Prostate gland (tissue), 2 donors: ENCODE measurements at regions not wholly inside any gene's neighbourhood (a gene's known extent, or its start where the extent isn't known, plus 50 kb on each side); places are given as distances from the start of the nearest gene placed in this dataset.

Source experiments
- DNase-seq: peaks from one replicate; pipeline ENCODE4 v3.0.0-alpha.2; 2019; ENCODE audit warnings: low spot score
- H3K27ac ChIP-seq, 2 donors: fragments of 200-600 bp; sonication (generic); 2 replicates each; pipeline ENCODE4 v1.5.1; 2017 to 2019
- H3K27me3 ChIP-seq: fragments of 200-600 bp; sonication (generic); replicated peaks from 2 replicates; pipeline ENCODE4 v1.5.1; 2019; ENCODE audit not compliant: insufficient read depth
- H3K36me3 ChIP-seq, 2 donors: fragments of 200-600 bp; sonication (generic); 1 replicate in 1 of 2; 2 replicates in 1 of 2; pipeline versions ENCODE4 v1.5.1 to v1.8.1; 2017 to 2019
- H3K4me1 ChIP-seq: fragments of 200-600 bp; sonication (generic); replicated peaks from 2 replicates; pipeline ENCODE4 v1.5.1; 2019
- H3K4me3 ChIP-seq, 2 donors: fragments of 200-600 bp; sonication (generic); 2 replicates each; pipeline ENCODE4 v1.5.1; 2017 to 2019
- H3K9me3 ChIP-seq: fragments of 200-600 bp; sonication (generic); 2 replicates; pipeline ENCODE4 v1.5.1; 2017
- POLR2A ChIP-seq: fragments of 450-650 bp; IDR thresholded peaks from one replicate; pipeline ENCODE4 v1.6.1; 2016; ENCODE audit warnings: antibody characterized with exemption, mild to moderate bottlenecking
- POLR2AphosphoS5 ChIP-seq: sonication (generic); formaldehyde crosslinking; IDR thresholded peaks from one replicate; pipeline ENCODE4 v1.6.1; 2017; ENCODE audit warnings: antibody characterized with exemption
- WGBS: methylation state at CpG from one replicate; pipeline ENCODE4 v1.1.5; 2018; 5-methylcytosine and 5-hydroxymethylcytosine counted together
- intact Hi-C: fragments of 100-400 bp; cut with DNase I; formaldehyde crosslinking; loops from one replicate; pipeline ENCODE4 v1.14.2; 2022
- TF ChIP-seq, protein P1 (sequence below), 4 experiments: fragments of 200-600 bp in 2 of 4; fragments of 450-650 bp in 2 of 4; sonication (generic) in 2 of 4; IDR thresholded peaks; 1 replicate in 3 of 4; 2 replicates in 1 of 4; pipeline ENCODE4 v1.5.1; 2016 to 2019; ENCODE audit warnings: antibody characterized with exemption in 4 of 4, mild to moderate bottlenecking in 2 of 4, moderate library complexity in 2 of 4

DNA sequence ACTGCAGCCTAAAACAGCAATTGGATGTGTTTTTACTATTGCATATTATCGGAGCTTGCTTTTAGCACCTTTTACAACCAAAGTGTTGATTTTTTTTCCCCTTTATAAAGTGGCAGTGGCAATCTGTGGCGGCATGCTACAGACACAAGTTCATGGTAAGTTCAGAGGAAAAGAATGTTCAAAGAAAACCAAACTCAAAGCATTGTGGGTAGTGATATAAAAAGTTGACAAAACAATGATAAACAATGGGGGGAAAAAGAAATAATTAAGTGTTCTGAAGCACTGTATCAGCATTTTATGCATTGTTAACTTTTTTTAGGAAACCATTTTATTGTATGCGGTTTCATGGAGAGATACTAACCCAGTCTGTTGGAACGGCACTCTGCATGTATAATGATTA, 492.0 kb upstream of the SOX5 start:
- Histone ChIP-seq H3K9me3 (no peaks in the 10 kb centered on the region), H3K27ac (no peak overlapping the region), H3K36me3 (no peaks in the 10 kb centered on the region), H3K4me3 (no peak overlapping the region), H3K4me1 (no peaks in the 10 kb centered on the region), H3K27me3 (no peaks in the 10 kb centered on the region)
- 48% methylated on average over 4 of the region's 4 CpGs for WGBS
- TF ChIP-seq POLR2A (no peak), POLR2AphosphoS5 (no peak)
- TF ChIP-seq, protein P1, sequence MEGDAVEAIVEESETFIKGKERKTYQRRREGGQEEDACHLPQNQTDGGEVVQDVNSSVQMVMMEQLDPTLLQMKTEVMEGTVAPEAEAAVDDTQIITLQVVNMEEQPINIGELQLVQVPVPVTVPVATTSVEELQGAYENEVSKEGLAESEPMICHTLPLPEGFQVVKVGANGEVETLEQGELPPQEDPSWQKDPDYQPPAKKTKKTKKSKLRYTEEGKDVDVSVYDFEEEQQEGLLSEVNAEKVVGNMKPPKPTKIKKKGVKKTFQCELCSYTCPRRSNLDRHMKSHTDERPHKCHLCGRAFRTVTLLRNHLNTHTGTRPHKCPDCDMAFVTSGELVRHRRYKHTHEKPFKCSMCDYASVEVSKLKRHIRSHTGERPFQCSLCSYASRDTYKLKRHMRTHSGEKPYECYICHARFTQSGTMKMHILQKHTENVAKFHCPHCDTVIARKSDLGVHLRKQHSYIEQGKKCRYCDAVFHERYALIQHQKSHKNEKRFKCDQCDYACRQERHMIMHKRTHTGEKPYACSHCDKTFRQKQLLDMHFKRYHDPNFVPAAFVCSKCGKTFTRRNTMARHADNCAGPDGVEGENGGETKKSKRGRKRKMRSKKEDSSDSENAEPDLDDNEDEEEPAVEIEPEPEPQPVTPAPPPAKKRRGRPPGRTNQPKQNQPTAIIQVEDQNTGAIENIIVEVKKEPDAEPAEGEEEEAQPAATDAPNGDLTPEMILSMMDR (IDR thresholded peaks at IDR 0.05): no peak
- no peak for DNase-seq
- intact Hi-C loops: no loop called here

DNA sequence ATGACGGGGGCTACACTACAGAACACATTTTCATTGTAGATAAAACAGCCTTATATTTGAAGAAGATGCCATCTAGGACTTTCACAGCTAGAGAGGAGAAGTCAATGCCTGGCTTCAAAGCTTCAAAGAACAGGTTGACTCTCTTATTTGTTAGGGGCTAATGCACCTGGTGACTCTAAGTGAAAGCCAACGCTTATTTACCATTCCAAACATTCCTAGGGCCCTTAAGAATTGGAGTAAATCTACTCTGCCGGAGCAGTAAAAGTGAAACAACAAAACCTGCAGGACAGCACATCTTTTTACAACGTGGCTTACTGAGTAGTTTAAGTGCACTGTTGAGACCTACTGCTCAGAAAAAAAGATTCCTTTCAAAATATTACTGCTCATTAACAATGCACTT, 487.2 kb upstream of the SOX5 start:
- no peak for DNase-seq
- no peaks in the 10 kb centered on the region for H3K36me3 ChIP-seq
- no peak overlapping the region for H3K27ac ChIP-seq
- H3K27me3 ChIP-seq: no peaks in the 10 kb centered on the region
- H3K9me3 ChIP-seq: no peaks in the 10 kb centered on the region
- WGBS: 63% methylated on average over 4 of the region's 4 CpGs
- no peaks in the 10 kb centered on the region for H3K4me1 ChIP-seq
- intact Hi-C loops: no loop called here
- no peak for TF ChIP-seq POLR2A
- TF ChIP-seq, protein P1 (IDR thresholded peaks at IDR 0.05): no peak
- no peak for TF ChIP-seq POLR2AphosphoS5
- H3K4me3 ChIP-seq: no peak overlapping the region

DNA sequence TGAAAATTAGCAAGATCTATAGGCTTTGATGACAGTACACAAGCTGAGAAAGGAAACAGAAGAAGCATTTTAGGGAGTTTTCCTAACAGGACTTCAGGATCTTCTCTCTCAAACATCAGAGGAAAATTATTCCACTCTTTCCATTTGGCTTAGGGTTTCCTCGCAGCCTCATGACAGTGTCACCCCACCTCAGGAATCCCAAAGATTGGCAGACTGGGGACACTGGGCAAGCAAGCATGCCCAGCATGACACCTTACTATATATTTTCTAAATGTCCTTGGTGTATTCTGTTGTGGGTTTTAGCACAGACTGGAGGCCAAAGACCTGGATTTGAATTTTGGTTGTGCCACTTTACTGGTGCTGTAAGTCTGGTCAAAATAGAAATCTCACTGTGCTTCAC, 482.4 kb upstream of the SOX5 start:
- no peak overlapping the region for H3K27ac ChIP-seq
- H3K36me3 ChIP-seq: no peaks in the 10 kb centered on the region
- H3K9me3 ChIP-seq: no peaks in the 10 kb centered on the region
- intact Hi-C loops: no loop called here
- H3K27me3 ChIP-seq: no peaks in the 10 kb centered on the region
- H3K4me1 ChIP-seq: no peaks in the 10 kb centered on the region
- no peak overlapping the region for H3K4me3 ChIP-seq
- TF ChIP-seq POLR2AphosphoS5 (no peak), POLR2A (no peak)
- TF ChIP-seq, protein P1 (IDR thresholded peaks at IDR 0.05): no peak
- 94% methylated on average over 1 of the region's 1 CpG for WGBS
- no peak for DNase-seq

DNA sequence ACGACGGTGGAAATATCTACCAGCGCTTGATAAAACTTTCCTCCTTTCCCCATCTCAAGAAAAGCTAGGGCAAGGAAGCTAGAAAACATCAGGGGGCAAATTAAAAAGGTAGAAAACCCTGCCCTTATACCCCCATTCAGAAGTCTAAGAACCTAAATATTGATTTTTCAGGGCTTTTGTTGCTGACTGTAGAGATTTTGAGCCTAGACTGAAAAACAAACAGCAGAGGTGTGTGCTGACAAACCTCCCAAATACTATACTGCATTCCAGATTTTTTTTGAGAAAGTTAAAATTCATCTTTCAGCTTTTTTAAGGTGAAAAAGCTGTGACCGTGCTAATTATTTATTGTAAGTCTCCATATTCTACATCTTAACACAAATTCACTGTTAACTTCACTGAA, 478.3 kb upstream of the SOX5 start:
- 87% methylated on average over 4 of the region's 4 CpGs for WGBS
- no peaks in the 10 kb centered on the region for H3K27me3 ChIP-seq

DNA sequence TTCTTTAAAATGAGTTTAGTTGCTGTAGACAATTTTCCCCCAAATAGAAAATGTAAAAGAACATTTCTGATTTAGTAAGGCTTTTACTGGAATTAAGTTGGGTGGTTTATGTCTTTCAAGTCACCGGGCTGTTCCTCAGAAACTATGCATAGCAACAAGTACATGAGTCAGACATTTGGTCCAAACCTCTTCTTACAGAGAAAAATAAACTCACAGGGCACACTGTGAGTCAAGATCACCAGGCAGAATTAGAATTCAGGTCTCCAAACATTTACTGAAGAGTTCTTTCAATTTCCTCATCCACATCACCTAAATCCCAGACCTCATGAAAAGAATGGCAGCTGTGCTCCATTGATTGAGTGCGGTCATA, 476.1 kb upstream of the SOX5 start:
- intact Hi-C loops: no loop called here
- Histone ChIP-seq H3K4me1 (no peaks in the 10 kb centered on the region), H3K36me3 (no peaks in the 10 kb centered on the region), H3K27me3 (no peaks in the 10 kb centered on the region), H3K4me3 (no peak overlapping the region), H3K9me3 (no peaks in the 10 kb centered on the region), H3K27ac (no peak overlapping the region)
- TF ChIP-seq, protein P1 (IDR thresholded peaks at IDR 0.05): no peak
- TF ChIP-seq POLR2A: no peak
- no peak for TF ChIP-seq POLR2AphosphoS5
- WGBS: 79% methylated on average over 2 of the region's 2 CpGs
- DNase-seq: no peak

More for the DNA sequence above, 478.3 kb upstream of the SOX5 start:
- TF ChIP-seq POLR2AphosphoS5 (no peak), POLR2A (no peak)
- TF ChIP-seq, protein P1 (IDR thresholded peaks at IDR 0.05): no peak
- intact Hi-C loops: no loop called here
- no peak for DNase-seq
- H3K27ac ChIP-seq: no peak overlapping the region
- no peak overlapping the region for H3K4me3 ChIP-seq
- no peaks in the 10 kb centered on the region for H3K4me1 ChIP-seq
- H3K9me3 ChIP-seq: no peaks in the 10 kb centered on the region
- H3K36me3 ChIP-seq: no peaks in the 10 kb centered on the region
